A673 (cell line): ENCODE measurements at regions not wholly inside any gene's neighbourhood (a gene's known extent, or its start where the extent isn't known, plus 50 kb on each side); places are given as distances from the start of the nearest gene placed in this dataset.

ENCODE experiments used
- BruUV-seq: library from RNA; stranded (reverse); fragments of 400-500 nt; replicated peaks from 2 replicates; lab custom pipeline; 2021; lab: Mats Ljungman, UMichigan
- CTCF ChIA-PET: fragments of 300-600 bp; sonication (Branson Sonifier 250); formaldehyde crosslinking; loops from one replicate; lab custom pipeline; 2022; ENCODE audit warnings: antibody characterized with exemption; lab: Charles Lee
- POLR2A ChIA-PET: fragments of 300-600 bp; sonication (Branson Sonifier 250); formaldehyde crosslinking; loops from one replicate; lab custom pipeline; 2022; ENCODE audit warnings: antibody characterized with exemption; ENCODE audit not compliant: low non-redundant PET; lab: Charles Lee
- DNase-seq: peaks from one replicate; pipeline ENCODE4 v3.0.0-alpha.2; 2015; ENCODE audit warnings: low spot score
- H3K27ac ChIP-seq: fragments of 200-600 bp; sonication (generic); 2 replicates; pipeline ENCODE4 v1.5.1; 2016; ENCODE audit warnings: mixed run types, low read depth, mild to moderate bottlenecking, mixed read lengths, antibody characterized with exemption, low read length; ENCODE audit not compliant: poor library complexity, severe bottlenecking
- H3K27me3 ChIP-seq: fragments of 200-600 bp; sonication (generic); replicated peaks from 2 replicates; pipeline ENCODE4 v1.6.1; 2017; ENCODE audit warnings: mixed run types, low read depth, mild to moderate bottlenecking, mixed read lengths, antibody characterized with exemption, low read length; ENCODE audit not compliant: insufficient read depth, poor library complexity
- H3K36me3 ChIP-seq: fragments of 200-600 bp; sonication (generic); 2 replicates; pipeline ENCODE4 v1.6.1; 2016; ENCODE audit warnings: mixed run types, mild to moderate bottlenecking, mixed read lengths, antibody characterized with exemption, low read length; ENCODE audit not compliant: insufficient read depth, poor library complexity, severe bottlenecking
- H3K4me1 ChIP-seq: fragments of 200-600 bp; sonication (generic); 2 replicates; pipeline ENCODE4 v1.6.1; 2017; ENCODE audit warnings: mixed run types, mild to moderate bottlenecking, mixed read lengths, antibody characterized with exemption, low read length; ENCODE audit not compliant: insufficient read depth, poor library complexity, severe bottlenecking
- H3K4me3 ChIP-seq: fragments of 200-600 bp; sonication (generic); 2 replicates; pipeline ENCODE4 v1.5.1; 2016; ENCODE audit warnings: low read depth, mixed run types, mild to moderate bottlenecking, mixed read lengths, low read length; ENCODE audit not compliant: poor library complexity, severe bottlenecking
- H3K9me3 ChIP-seq: fragments of 200-600 bp; sonication (generic); 2 replicates; pipeline ENCODE4 v1.6.1; 2016; ENCODE audit warnings: mixed run types, low read depth, mild to moderate bottlenecking, mixed read lengths, antibody characterized with exemption, low read length; ENCODE audit not compliant: poor library complexity, severe bottlenecking
- EZH2 ChIP-seq: fragments of 200-600 bp; sonication (generic); IDR thresholded peaks from 2 replicates; pipeline ENCODE4 v1.6.1; 2017; ENCODE audit warnings: borderline replicate concordance, low read depth, mild to moderate bottlenecking, mixed read lengths, antibody characterized with exemption, low read length; ENCODE audit not compliant: poor library complexity, severe bottlenecking
- intact Hi-C: fragments of 100-400 bp; cut with micrococcal nuclease; formaldehyde crosslinking; loops from one replicate; pipeline ENCODE4 v1.10.0; 2022; ENCODE audit not compliant: unreplicated experiment
- TF ChIP-seq, protein P1 (sequence below): fragments of 300-800, 200-600 bp; sonication (generic); conservative IDR thresholded peaks from 2 replicates; pipeline ENCODE4 v1.5.1; 2017; ENCODE audit warnings: low read depth, mild to moderate bottlenecking, antibody characterized with exemption, low read length, moderate library complexity, mixed read lengths

GRCh38 chr9:7242126-7242525 is 484.4 kb downstream of the KDM4C start:
- H3K4me3 ChIP-seq, result no peak overlapping the region

GRCh38 chr9:7241694-7242093 is 483.9 kb downstream of the KDM4C start:
- Histone ChIP-seq H3K4me1 (no peaks in the 10 kb centered on the region), H3K27ac (no peak overlapping the region), H3K4me3 (no peak overlapping the region), H3K36me3 (no peaks in the 10 kb centered on the region), H3K27me3 (no peaks in the 10 kb centered on the region), H3K9me3 (no peaks in the 10 kb centered on the region)
- POLR2A ChIA-PET, result interaction anchor here (0.6 kb wide), 1 partner anchor 549 kb away, joined by 3 read pairs; no protein-coding TSS in a partner anchor
- CTCF ChIA-PET, result no interaction called here
- intact Hi-C loops, result no loop called here
- TF ChIP-seq EZH2, result no peak
- TF ChIP-seq, protein P1, sequence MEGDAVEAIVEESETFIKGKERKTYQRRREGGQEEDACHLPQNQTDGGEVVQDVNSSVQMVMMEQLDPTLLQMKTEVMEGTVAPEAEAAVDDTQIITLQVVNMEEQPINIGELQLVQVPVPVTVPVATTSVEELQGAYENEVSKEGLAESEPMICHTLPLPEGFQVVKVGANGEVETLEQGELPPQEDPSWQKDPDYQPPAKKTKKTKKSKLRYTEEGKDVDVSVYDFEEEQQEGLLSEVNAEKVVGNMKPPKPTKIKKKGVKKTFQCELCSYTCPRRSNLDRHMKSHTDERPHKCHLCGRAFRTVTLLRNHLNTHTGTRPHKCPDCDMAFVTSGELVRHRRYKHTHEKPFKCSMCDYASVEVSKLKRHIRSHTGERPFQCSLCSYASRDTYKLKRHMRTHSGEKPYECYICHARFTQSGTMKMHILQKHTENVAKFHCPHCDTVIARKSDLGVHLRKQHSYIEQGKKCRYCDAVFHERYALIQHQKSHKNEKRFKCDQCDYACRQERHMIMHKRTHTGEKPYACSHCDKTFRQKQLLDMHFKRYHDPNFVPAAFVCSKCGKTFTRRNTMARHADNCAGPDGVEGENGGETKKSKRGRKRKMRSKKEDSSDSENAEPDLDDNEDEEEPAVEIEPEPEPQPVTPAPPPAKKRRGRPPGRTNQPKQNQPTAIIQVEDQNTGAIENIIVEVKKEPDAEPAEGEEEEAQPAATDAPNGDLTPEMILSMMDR, result no peak
- no peak for DNase-seq
- BruUV-seq, result no TSS peak

More at GRCh38 chr9:7242126-7242525, 484.4 kb downstream of the KDM4C start:
- no peaks in the 10 kb centered on the region for H3K27me3 ChIP-seq
- POLR2A ChIA-PET, result interaction anchor here (0.6 kb wide), 1 partner anchor 548 kb away, joined by 3 read pairs; no protein-coding TSS in a partner anchor
- no peak for TF ChIP-seq EZH2
- TF ChIP-seq, protein P1, result no peak
- DNase-seq, result no peak
- intact Hi-C loops, result no loop called here
- no peaks in the 10 kb centered on the region for H3K4me1 ChIP-seq
- H3K9me3 ChIP-seq, result no peaks in the 10 kb centered on the region
- BruUV-seq, result no TSS peak
- CTCF ChIA-PET, result no interaction called here
- no peak overlapping the region for H3K27ac ChIP-seq
- H3K36me3 ChIP-seq, result no peaks in the 10 kb centered on the region

GRCh38 chr9:7240569-7241311 is 483.0 kb downstream of the KDM4C start:
- H3K36me3 ChIP-seq, result no peaks in the 10 kb centered on the region
- no peak for DNase-seq
- intact Hi-C loops, result no loop called here
- ChIA-PET POLR2A (no interaction called here), CTCF (no interaction called here)
- no peak overlapping the region for H3K4me3 ChIP-seq
- no peak overlapping the region for H3K27ac ChIP-seq
- H3K9me3 ChIP-seq, result no peaks in the 10 kb centered on the region
- H3K4me1 ChIP-seq, result no peaks in the 10 kb centered on the region
- BruUV-seq, result no TSS peak
- TF ChIP-seq, protein P1, result no peak
- TF ChIP-seq EZH2, result no peak
- no peaks in the 10 kb centered on the region for H3K27me3 ChIP-seq
